HepG2 (cell line): ENCODE measurements at regions not wholly inside any gene's neighbourhood (a gene's known extent, or its start where the extent isn't known, plus 50 kb on each side); places are given as distances from the start of the nearest gene placed in this dataset.

Experiments
- ATAC-seq: fragments of 200-7000 bp; cut with Tn5 transposase; 3 replicates; pipeline ENCODE4 v1.9.1; 2020; ENCODE audit warnings: mild to moderate bottlenecking, moderate library complexity
- BruUV-seq: library from RNA; stranded (reverse); fragments of 400-500 nt; replicated peaks from 2 replicates; lab custom pipeline; 2021; lab: Mats Ljungman, UMichigan
- CTCF ChIA-PET: fragments of 300-600 bp; formaldehyde crosslinking; extraction: SDS; loops from one replicate; lab custom pipeline; 2021; ENCODE audit warnings: low total read pairs, inconsistent platforms, low intra/inter-chr PET ratio; lab: Yijun Ruan, JAX
- POLR2A ChIA-PET: fragments of 350-600 bp; sonication (Branson Sonifier 250); formaldehyde crosslinking; loops from one replicate; lab custom pipeline; 2020; ENCODE audit warnings: antibody characterized with exemption, inconsistent platforms; lab: Yijun Ruan, JAX
- DNase-seq: peaks from one replicate; pipeline ENCODE4 v3.0.0-alpha.2; 2015; ENCODE audit warnings: low spot score
- FAIRE-seq: peaks from 3 replicates; lab custom pipeline; 2011; peaks lifted over from hg19 to GRCh38; lab: Jason Lieb, UNC
- H2AFZ ChIP-seq: one replicate; pipeline ENCODE4 v1.6.1; 2011; ENCODE audit warnings: low read length, inconsistent platforms
- H3K27ac ChIP-seq: fragments of 300-600 bp; 3 replicates; pipeline ENCODE4 v1.8.0; 2011; ENCODE audit warnings: mixed run types, mild to moderate bottlenecking, mixed read lengths, low read length, inconsistent platforms; ENCODE audit not compliant: insufficient read depth; ENCODE audit errors: extremely low read length
- H3K27me3 ChIP-seq, 2 experiments: fragments of 200-600 bp in 1 of 2; 2 replicates in 1 of 2; 3 replicates in 1 of 2; pipeline versions ENCODE4 v1.6.0 to v1.8.0; 2011; ENCODE audit warnings: low read length in 2 of 2, mild to moderate bottlenecking in 2 of 2, moderate library complexity in 2 of 2, inconsistent platforms in 1 of 2; ENCODE audit not compliant: insufficient read depth in 2 of 2, control insufficient read depth in 1 of 2
- H3K36me3 ChIP-seq, 2 experiments: fragments of 200-600 bp in 1 of 2; replicated peaks in 1 of 2; 2 replicates in 1 of 2; 3 replicates in 1 of 2; pipeline versions ENCODE4 v1.5.1 to v1.8.0; 2011; ENCODE audit warnings: low read length in 2 of 2, inconsistent platforms in 1 of 2; ENCODE audit not compliant: insufficient read depth in 2 of 2, control insufficient read depth in 1 of 2
- H3K4me1 ChIP-seq: 2 replicates; pipeline ENCODE4 v1.5.1; 2012; ENCODE audit warnings: low read length, inconsistent platforms; ENCODE audit not compliant: insufficient read depth
- H3K4me2 ChIP-seq: 2 replicates; pipeline ENCODE4 v1.6.0; 2011; ENCODE audit warnings: low read depth, low read length, inconsistent platforms
- H3K4me3 ChIP-seq, 3 experiments: fragments of 200-600 bp in 1 of 3; sonication (generic), shearing (Covaris generic) in 1 of 3; replicated peaks in 1 of 3; 2 replicates each; pipeline ENCODE4 v1.5.1; 2011 to 2016; ENCODE audit warnings: low read length in 3 of 3, inconsistent platforms in 2 of 3, low read depth in 2 of 3, mild to moderate bottlenecking in 2 of 3, control low read depth in 1 of 3, mixed read lengths in 1 of 3; ENCODE audit not compliant: insufficient read depth in 1 of 3
- H3K79me2 ChIP-seq: one replicate; pipeline ENCODE4 v1.6.1; 2011; ENCODE audit warnings: low read length, inconsistent platforms; ENCODE audit not compliant: insufficient read depth
- H3K9ac ChIP-seq: 2 replicates; pipeline ENCODE4 v1.6.0; 2011; ENCODE audit warnings: mild to moderate bottlenecking, low read depth, low read length, inconsistent platforms; ENCODE audit not compliant: insufficient read depth
- H3K9me3 ChIP-seq: 2 replicates; pipeline ENCODE4 v1.5.1; 2012; ENCODE audit warnings: mild to moderate bottlenecking, low read length
- H4K20me1 ChIP-seq: 2 replicates; pipeline ENCODE4 v1.6.0; 2011; ENCODE audit warnings: inconsistent platforms, mild to moderate bottlenecking, low read length, moderate library complexity; ENCODE audit not compliant: insufficient read depth
- HDAC6 ChIP-seq: fragments of 200-600 bp; sonication (generic); IDR thresholded peaks from 2 replicates; pipeline ENCODE4 v1.7.0; 2017; ENCODE audit warnings: mild to moderate bottlenecking, antibody characterized with exemption, low read length, low read depth
- JDP2 ChIP-seq: sonication (generic); formaldehyde crosslinking; IDR thresholded peaks from 2 replicates; pipeline ENCODE4 v1.8.1; 2022; ENCODE audit warnings: missing genetic modification reagents, borderline replicate concordance
- PCBP1 ChIP-seq: fragments of 200-400 bp; formaldehyde crosslinking; IDR thresholded peaks from 2 replicates; pipeline ENCODE4 v1.6.1; 2017; ENCODE audit warnings: mild to moderate bottlenecking, low read depth, low read length, borderline replicate concordance
- RBFOX2 ChIP-seq: fragments of 200-400 bp; formaldehyde crosslinking; IDR thresholded peaks from 2 replicates; pipeline ENCODE4 v1.6.1; 2017; ENCODE audit warnings: low read depth, mild to moderate bottlenecking, low read length
- SIX4 ChIP-seq: sonication (generic); formaldehyde crosslinking; IDR thresholded peaks from 2 replicates; pipeline ENCODE4 v1.4.0; 2020; ENCODE audit warnings: missing genetic modification reagents
- ZFP36 ChIP-seq: fragments of 150-350 bp; IDR thresholded peaks from 2 replicates; pipeline ENCODE4 v1.6.1; 2018; ENCODE audit warnings: borderline replicate concordance, low read length, low read depth; ENCODE audit not compliant: partially characterized antibody
- ZNF703 ChIP-seq: sonication (generic); formaldehyde crosslinking; IDR thresholded peaks from 2 replicates; pipeline ENCODE4 v1.5.1; 2020; ENCODE audit warnings: missing genetic modification reagents, mild to moderate bottlenecking, moderate library complexity, borderline replicate concordance
- ZNF83 ChIP-seq: sonication (generic); formaldehyde crosslinking; IDR thresholded peaks from 2 replicates; pipeline ENCODE4 v1.4.0; 2020; ENCODE audit warnings: missing genetic modification reagents, mild to moderate bottlenecking, borderline replicate concordance
- ZSCAN31 ChIP-seq: sonication (generic); formaldehyde crosslinking; IDR thresholded peaks from 2 replicates; pipeline ENCODE4 v1.5.0; 2020; ENCODE audit warnings: low read depth, mild to moderate bottlenecking, missing genetic modification reagents
- WGBS: methylation state at CpG from one replicate; pipeline ENCODE4 v1.1.6; 2017; ENCODE audit warnings: low lambda C conversion rate; 5-methylcytosine and 5-hydroxymethylcytosine counted together
- in situ Hi-C: cut with HindIII; loops from 2 replicates; pipeline ENCODE4 v1.10.0; 2017; ENCODE audit warnings: low pct_unique_long_range_greater_than_20kb; ENCODE audit not compliant: extremely low pct_ligation_motif_present
- intact Hi-C: fragments of 100-400 bp; cut with micrococcal nuclease; formaldehyde crosslinking; loops from one replicate; pipeline ENCODE4 v1.10.0; 2022; ENCODE audit not compliant: unreplicated experiment

DNA sequence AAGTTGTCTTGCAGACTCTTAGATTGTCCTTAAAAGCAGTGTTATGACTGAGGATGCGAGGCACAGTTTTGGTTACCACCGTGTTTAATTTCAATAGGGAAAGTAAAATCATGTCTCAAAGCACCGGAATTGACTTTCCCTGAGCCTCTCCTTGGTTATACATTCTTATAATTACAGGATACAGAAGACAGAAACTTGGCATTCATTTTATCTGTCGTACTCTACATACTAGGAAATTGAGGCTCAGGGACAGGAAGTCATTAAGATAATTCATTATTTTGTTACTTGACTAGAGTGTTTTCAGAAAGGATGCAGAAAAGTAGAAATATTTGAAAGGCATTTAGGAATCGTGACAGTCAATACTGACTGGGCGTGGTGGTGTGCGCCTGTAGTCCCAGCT is 54.0 kb upstream of the SPATA31D4 start:
- no peak for ATAC-seq
- ChIA-PET POLR2A (no interaction called here), CTCF (no interaction called here)
- no TSS peak for BruUV-seq
- intact Hi-C loops (no loop called here), in situ Hi-C loops (no loop called here)
- 39% methylated on average over 7 of the region's 7 CpGs for whole genome bisulfite sequencing
- H4K20me1 ChIP-seq = no peaks in the 10 kb centered on the region
- no peaks in the 10 kb centered on the region for H3K9me3 ChIP-seq
- no peak overlapping the region for H3K4me2 ChIP-seq
- no peak for FAIRE-seq
- no peak for DNase-seq
- no peak overlapping the region for H3K9ac ChIP-seq
- TF ChIP-seq RBFOX2 (no peak), JDP2 (no peak), PCBP1 (no peak), ZSCAN31 (no peak), ZFP36 (no peak), SIX4 (CRISPR knock-in tag) (no peak), ZNF703 (CRISPR knock-in tag) (no peak), ZNF83 (CRISPR knock-in tag) (no peak)
- H3K36me3 ChIP-seq = no peaks in the 10 kb centered on the region
- no peak overlapping the region for H3K4me3 ChIP-seq
- H3K79me2 ChIP-seq = no peaks in the 10 kb centered on the region
- no peaks in the 10 kb centered on the region for H3K27me3 ChIP-seq
- no peak overlapping the region for H3K27ac ChIP-seq
- H3K4me1 ChIP-seq = no peaks in the 10 kb centered on the region
- H2AFZ ChIP-seq = no peak overlapping the region

DNA sequence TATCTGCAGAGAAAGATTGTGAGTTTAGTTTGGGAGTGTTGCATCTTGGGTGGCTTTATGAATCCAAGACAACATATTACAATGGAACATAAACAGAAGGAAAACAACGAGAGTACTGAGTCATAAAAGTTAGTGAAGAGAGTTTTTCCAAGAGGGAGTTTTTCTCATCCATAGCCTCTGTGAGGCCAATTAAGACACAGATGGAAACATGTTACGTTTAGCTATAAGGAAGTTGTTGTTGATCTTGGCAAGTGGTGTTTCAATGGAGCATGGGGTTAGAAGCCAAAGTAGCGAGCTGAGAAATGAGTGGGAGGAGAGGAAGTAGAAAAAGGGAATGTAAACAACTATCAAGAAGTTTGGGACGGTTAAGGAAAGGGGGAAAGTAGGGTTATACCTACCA is 53.3 kb upstream of the SPATA31D4 start:
- no TSS peak for BruUV-seq
- H3K9ac ChIP-seq = no peak overlapping the region
- no peak for ATAC-seq

More for the DNA sequence above, 53.3 kb upstream of the SPATA31D4 start:
- Histone ChIP-seq H3K4me3 (no peak overlapping the region), H2AFZ (no peak overlapping the region), H3K27me3 (no peaks in the 10 kb centered on the region), H3K4me2 (no peak overlapping the region), H3K79me2 (no peaks in the 10 kb centered on the region), H3K4me1 (no peaks in the 10 kb centered on the region), H4K20me1 (no peaks in the 10 kb centered on the region), H3K9me3 (no peaks in the 10 kb centered on the region), H3K27ac (no peak overlapping the region), H3K36me3 (no peaks in the 10 kb centered on the region)
- ChIA-PET POLR2A (no interaction called here), CTCF (no interaction called here)
- FAIRE-seq (no peak), DNase-seq (no peak)
- no peak for TF ChIP-seq HDAC6
- intact Hi-C loops = no loop called here
- in situ Hi-C loops = no loop called here
- 20% methylated on average over 4 of the region's 4 CpGs for WGBS
